C1 segment of cervical spinal cord (tissue), 14 donors: ENCODE measurements at regions not wholly inside any gene's neighbourhood (a gene's known extent, or its start where the extent isn't known, plus 50 kb on each side); places are given as distances from the start of the nearest gene placed in this dataset.
"Not testable (repeated sequence)": the region's sequence is repeated elsewhere in the genome, so short reads cannot be mapped to it uniquely, and the experiment has no call there.

Experiments
- DNase-seq, 14 donors: peaks; one replicate each; lab custom pipeline; 2025; lab: John Stamatoyannopoulos, UW

- DNase-seq, result not testable (repeated sequence)
These were observed 80.2 kb upstream of the NEK6 start for GRCh38 chr9:124177522-124177921.

- DNase-seq, result no peak
These were observed 78.3 kb upstream of the NEK6 start for GRCh38 chr9:124179196-124180071.

- peak in 6 of 14 donors; percentile 6 to 49 (median 16) for DNase-seq
These were observed 77.2 kb upstream of the NEK6 start for GRCh38 chr9:124180557-124180956.

GRCh38 chr9:124182741-124183140 is 75.0 kb upstream of the NEK6 start:
- DNase-seq, result no peak

GRCh38 chr9:124183772-124184171 is 74.0 kb upstream of the NEK6 start:
- DNase-seq, result no peak

GRCh38 chr9:124185413-124185812 is 72.3 kb upstream of the NEK6 start:
- DNase-seq, result no peak

GRCh38 chr9:124187311-124187710 is 70.4 kb upstream of the NEK6 start:
- no peak for DNase-seq

GRCh38 chr9:124188331-124189110 is 69.2 kb upstream of the NEK6 start:
- no peak for DNase-seq

GRCh38 chr9:124190761-124191160 is 67.0 kb upstream of the NEK6 start:
- peak in 12 of 14 donors; percentile 33 to 89 (median 77) for DNase-seq

- DNase-seq, result no peak
These were observed 65.9 kb upstream of the NEK6 start for GRCh38 chr9:124191691-124192395.

- no peak for DNase-seq
These were observed 61.0 kb upstream of the NEK6 start for GRCh38 chr9:124196814-124197176.

GRCh38 chr9:124197177-124198095 is 60.3 kb upstream of the NEK6 start:
- DNase-seq, result peak in 5 of 14 donors; percentile 25 to 60 (median 39)

- no peak for DNase-seq
These were observed 59.4 kb upstream of the NEK6 start for GRCh38 chr9:124198331-124198730.

GRCh38 chr9:124198948-124199347 is 58.8 kb upstream of the NEK6 start:
- no peak for DNase-seq

- DNase-seq, result no peak
These were observed 58.3 kb upstream of the NEK6 start for GRCh38 chr9:124199474-124199873.

- peak in 10 of 14 donors; percentile 16 to 66 (median 44) for DNase-seq
These were observed 55.2 kb upstream of the NEK6 start for GRCh38 chr9:124202447-124202971.

GRCh38 chr9:124205686-124206352 is 51.9 kb upstream of the NEK6 start:
- no peak for DNase-seq

GRCh38 chr9:124206391-124206790 is 51.4 kb upstream of the NEK6 start:
- DNase-seq, result no peak
